ENCODE measurements at regions not wholly inside any gene's neighbourhood (a gene's known extent, or its start where the extent isn't known, plus 50 kb on each side); places are given as distances from the start of the nearest gene placed in this dataset.

DNA sequence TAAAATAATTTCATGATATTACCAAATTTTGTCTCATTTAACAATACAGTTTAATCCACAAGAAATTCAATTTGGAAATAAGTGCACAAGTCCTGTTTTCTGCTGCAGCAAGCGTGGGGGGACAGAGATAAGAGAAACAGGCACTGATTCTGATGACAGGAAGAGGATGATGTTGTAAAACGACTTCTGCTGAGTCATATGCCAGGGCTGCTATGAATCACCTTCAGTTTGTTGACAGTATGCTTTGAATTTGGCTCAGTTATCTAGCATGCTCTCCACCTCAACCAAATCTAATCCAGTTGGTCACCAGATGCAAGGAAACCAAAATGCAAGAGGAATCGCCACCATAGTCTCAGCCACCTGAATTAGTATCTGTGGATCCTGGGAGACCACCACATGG lies 244.1 kb upstream of the MON1B start:
- in situ Hi-C loops (cut with MboI; ENCODE audit: low pct_unique_long_range_greater_than_20kb in 2 of 9, low sequenced_read_pairs in 9 of 9, unreplicated experiment in 9 of 9), result no loop called here
- ATAC-seq (replicated peaks in 6 of 8), result peak in 7 of 8 experiments; percentile 49 to 79 (median 67)

DNA sequence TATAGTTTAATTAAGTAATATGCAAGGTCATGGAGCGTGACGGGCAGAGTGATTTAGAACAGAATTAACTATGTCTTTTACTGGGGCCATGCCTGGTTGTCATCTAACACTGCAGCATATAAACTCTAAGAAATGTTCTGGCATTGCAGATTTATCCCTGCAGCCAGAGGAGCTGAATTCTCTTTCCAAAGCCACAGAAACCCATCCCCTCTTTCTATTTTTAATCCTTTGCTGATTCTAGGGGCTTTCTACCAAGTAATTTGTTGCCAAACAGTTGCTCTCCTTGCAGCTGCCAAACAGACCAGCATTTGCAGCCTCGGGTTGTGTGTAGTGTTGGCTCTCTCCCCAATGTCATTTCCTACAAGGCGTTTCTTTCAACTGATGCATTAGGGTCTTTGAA lies 243.2 kb upstream of the MON1B start:
- in situ Hi-C loops (cut with MboI; ENCODE audit: low pct_unique_long_range_greater_than_20kb in 2 of 9, low sequenced_read_pairs in 9 of 9, unreplicated experiment in 9 of 9), result no loop called here
- ATAC-seq (replicated peaks in 6 of 8), result peak in 1 of 8 experiments; percentile 21
- WGBS, 10 experiments, result 0 to 93% (median 72%) methylated on average over 2 to 4 of the region's 4 CpGs; no CpG with 5 or more reads in 1 of the 10 experiments

More for the DNA sequence above, 244.1 kb upstream of the MON1B start:
- Histone ChIP-seq H3K4me3 (no peak overlapping the region), H3K27ac (no peak overlapping the region), H3K4me1 (replicated peaks in 1 of 2) (peaks cover 0 to 9% of the 10 kb centered on the region in 2 donors)
- 0 to 100% (median 20%) methylated on average over 1 to 3 of the region's 3 CpGs; no CpG with 5 or more reads in 1 of the 10 experiments for WGBS, 10 experiments

DNA sequence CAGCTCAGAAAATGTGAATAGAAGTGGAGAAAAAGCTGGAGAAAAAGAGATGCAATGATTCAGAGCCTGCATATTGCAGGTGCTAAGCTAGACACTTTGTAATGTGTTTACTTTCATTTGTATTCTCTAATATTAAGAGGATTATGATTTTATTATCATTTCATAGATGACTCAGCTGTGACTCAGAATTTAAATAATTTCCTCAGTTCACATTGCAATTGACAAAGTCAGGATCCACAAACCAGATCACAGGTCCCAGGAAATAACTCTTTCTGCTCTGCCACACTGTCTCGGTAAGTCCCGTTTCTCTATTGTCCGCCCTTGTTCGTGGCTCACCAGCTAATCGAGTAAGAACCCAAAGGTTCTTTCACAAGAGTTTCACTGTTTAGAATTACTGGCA lies 235.4 kb upstream of the MON1B start:
- in situ Hi-C loops (cut with MboI; ENCODE audit: low pct_unique_long_range_greater_than_20kb in 2 of 9, low sequenced_read_pairs in 9 of 9, unreplicated experiment in 9 of 9), result no loop called here
- Histone ChIP-seq H3K4me1 (replicated peaks in 1 of 2) (peaks cover 0 to 4% of the 10 kb centered on the region in 2 donors), H3K4me3 (no peak overlapping the region), H3K27ac (no peak overlapping the region)
- no peak for ATAC-seq (replicated peaks in 6 of 8)
- WGBS, 10 experiments, result 41 to 100% (median 73%) methylated on average over 1 to 5 of the region's 5 CpGs; no CpG with 5 or more reads in 1 of the 10 experiments

More for the DNA sequence above, 243.2 kb upstream of the MON1B start:
- Histone ChIP-seq H3K4me1 (replicated peaks in 1 of 2) (peaks cover 0 to 9% of the 10 kb centered on the region in 2 donors), H3K4me3 (no peak overlapping the region), H3K27ac (no peak overlapping the region)

DNA sequence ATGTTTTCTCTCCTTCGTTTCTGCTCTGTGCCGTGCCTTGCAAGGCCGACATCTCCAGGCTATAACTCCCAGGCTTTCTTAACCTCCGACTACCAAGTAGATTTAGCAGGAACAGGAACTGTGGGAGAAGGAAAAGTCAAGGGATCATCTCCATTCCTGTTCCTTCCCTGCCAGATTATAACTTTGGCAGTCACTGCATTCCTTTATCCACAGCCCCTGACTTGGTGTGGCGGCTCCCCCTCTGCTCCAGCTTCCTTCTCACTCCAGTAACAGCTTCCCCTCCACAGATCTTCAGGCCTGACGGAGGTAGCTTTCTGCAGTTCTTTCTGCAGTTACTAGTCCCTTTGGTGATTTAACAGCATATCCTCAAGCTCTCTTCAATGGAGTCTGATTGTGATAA lies 234.6 kb upstream of the MON1B start:
- 24 to 96% (median 86%) methylated on average over 3 to 6 of the region's 6 CpGs for WGBS, 10 experiments
- H3K27ac ChIP-seq, result no peak overlapping the region
- in situ Hi-C loops (cut with MboI; ENCODE audit: low pct_unique_long_range_greater_than_20kb in 2 of 9, low sequenced_read_pairs in 9 of 9, unreplicated experiment in 9 of 9), result no loop called here

DNA sequence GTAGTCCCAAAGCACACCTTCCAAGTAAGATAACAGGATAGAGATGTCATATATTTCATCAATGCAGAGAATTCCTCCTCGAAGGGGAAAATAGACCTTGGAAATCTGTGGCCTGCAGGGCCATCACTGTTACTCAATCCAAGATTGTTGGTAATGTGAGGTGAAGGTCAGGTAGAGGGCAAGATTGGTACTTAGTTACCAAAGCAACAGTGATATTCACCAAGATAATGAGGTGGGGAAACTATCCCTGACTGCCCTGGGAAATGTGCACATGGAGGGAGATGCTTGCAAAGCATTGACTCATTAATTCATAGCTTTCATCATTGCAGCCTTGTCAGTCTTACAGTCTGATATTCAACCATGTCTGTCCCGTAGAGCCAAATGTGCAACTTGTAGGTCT lies 234.1 kb upstream of the MON1B start:
- Histone ChIP-seq H3K4me1 (replicated peaks in 1 of 2) (peaks cover 0 to 4% of the 10 kb centered on the region in 2 donors), H3K4me3 (no peak overlapping the region), H3K27ac (no peak overlapping the region)
- 0 to 93% (median 63%) methylated on average over 1 to 2 of the region's 2 CpGs; no CpG with 5 or more reads in 4 of the 10 experiments for WGBS, 10 experiments
- in situ Hi-C loops (cut with MboI; ENCODE audit: low pct_unique_long_range_greater_than_20kb in 2 of 9, low sequenced_read_pairs in 9 of 9, unreplicated experiment in 9 of 9), result no loop called here
- no peak for ATAC-seq (replicated peaks in 6 of 8)

More for the DNA sequence above, 234.6 kb upstream of the MON1B start:
- Histone ChIP-seq H3K4me3 (no peak overlapping the region), H3K4me1 (replicated peaks in 1 of 2) (peaks cover 0 to 4% of the 10 kb centered on the region in 2 donors)
- ATAC-seq (replicated peaks in 6 of 8), result no peak

DNA sequence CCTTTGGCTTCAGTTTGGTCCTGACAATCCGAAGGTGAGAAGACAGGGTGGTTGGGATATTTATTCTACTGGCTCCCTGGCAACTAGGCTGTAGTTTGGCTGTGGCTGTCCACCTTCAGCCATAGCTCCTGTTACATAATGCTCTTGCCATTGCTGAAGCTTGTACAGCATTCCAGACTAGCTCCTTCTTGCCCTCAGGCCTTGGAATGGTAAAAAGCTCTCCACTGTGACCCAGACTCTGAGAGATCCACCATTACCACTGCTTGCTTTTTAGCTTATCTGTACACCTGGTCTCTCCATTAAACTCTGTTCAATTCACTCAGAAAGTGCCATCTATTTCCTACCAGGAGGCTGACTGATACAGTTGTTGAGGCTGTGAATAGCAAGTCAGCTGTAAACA lies 231.8 kb upstream of the MON1B start:
- Histone ChIP-seq H3K4me3 (no peak overlapping the region), H3K4me1 (replicated peaks in 1 of 2) (peaks cover 0 to 4% of the 10 kb centered on the region in 2 donors), H3K27ac (no peak overlapping the region)
- ATAC-seq (replicated peaks in 6 of 8), result no peak
- WGBS, 10 experiments, result 0 to 100% (median 83%) methylated on average over 1 of the region's 1 CpG; no CpG with 5 or more reads in 2 of the 10 experiments
- in situ Hi-C loops (cut with MboI; ENCODE audit: low pct_unique_long_range_greater_than_20kb in 2 of 9, low sequenced_read_pairs in 9 of 9, unreplicated experiment in 9 of 9), result no loop called here

DNA sequence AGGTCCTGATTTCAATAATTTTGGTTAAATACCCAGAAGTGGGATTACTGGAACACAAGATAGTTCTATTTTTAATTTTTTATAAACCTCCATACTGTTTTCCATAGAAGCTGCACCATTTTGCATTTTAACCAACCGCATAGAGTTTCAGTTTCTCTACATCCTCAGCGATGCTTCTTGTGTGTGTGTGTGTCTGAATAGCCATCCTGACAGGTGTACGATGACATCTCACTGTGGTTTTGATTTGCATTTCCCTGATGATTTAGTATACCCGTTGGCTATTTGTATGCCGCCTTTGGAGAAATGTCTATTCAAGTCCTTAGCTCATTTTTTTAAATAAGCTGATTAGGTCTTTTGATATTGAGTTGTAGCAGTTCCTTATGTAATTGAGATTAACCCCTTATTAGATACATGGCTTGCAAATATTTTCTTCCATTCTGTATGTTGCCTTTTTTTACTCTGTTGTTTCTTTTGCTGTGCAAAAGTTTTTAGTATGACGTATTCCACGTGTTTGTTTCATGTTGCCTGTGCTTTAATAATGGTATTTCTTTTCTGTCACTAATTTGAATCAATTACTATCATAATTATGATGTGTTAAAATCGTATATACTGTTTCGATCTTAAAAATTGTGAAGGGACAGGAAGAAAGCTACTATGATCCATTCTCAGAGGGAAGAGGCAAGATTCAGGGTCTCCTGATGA lies 227.2 kb upstream of the MON1B start:
- H3K4me3 ChIP-seq, result no peak overlapping the region
- 32 to 92% (median 82%) methylated on average over 4 to 9 of the region's 9 CpGs for WGBS, 10 experiments

DNA sequence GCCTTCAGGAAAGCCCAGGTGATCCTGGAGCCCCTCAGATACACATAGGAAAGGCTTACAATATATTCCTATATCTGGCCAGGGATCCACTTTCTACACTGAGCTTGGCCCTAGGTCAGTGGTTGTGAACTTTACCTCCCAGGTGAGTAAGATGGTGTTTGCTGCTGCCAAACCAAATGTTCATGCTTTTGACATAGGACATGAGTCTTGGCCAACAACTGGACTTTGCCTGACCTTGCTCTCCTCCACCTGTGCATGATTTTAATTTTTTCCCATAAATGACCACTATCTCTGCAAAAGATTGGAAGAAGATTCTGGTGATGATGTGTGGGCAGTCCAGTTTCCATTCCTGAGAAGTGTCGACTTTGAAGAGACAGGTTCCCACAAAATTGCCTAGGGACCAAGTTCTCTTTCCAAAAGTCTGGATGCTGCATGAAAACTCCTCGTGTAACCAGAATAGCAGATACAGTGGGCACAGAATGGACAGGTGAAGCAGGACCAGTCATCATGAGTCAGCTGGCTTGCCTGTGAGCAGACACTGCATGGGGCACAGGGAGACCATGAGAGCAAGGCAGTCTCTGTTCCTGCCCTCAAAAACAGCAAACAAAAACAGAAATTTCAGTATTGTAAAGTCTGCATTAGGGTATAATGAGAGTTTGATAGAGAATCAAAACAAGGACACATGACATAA lies 226.4 kb upstream of the MON1B start:
- Histone ChIP-seq H3K27ac (no peak overlapping the region), H3K4me1 (replicated peaks in 1 of 2) (no peaks in the 10 kb centered on the region), H3K4me3 (no peak overlapping the region)
- WGBS, 10 experiments, result 7 to 100% (median 90%) methylated on average over 1 to 2 of the region's 2 CpGs; no CpG with 5 or more reads in 5 of the 10 experiments
- in situ Hi-C loops (cut with MboI; ENCODE audit: low pct_unique_long_range_greater_than_20kb in 2 of 9, low sequenced_read_pairs in 9 of 9, unreplicated experiment in 9 of 9), result no loop called here
- ATAC-seq (replicated peaks in 6 of 8), result no peak

More for the DNA sequence above, 227.2 kb upstream of the MON1B start:
- Histone ChIP-seq H3K27ac (no peak overlapping the region), H3K4me1 (replicated peaks in 1 of 2) (no peaks in the 10 kb centered on the region)
- in situ Hi-C loops (cut with MboI; ENCODE audit: low pct_unique_long_range_greater_than_20kb in 2 of 9, low sequenced_read_pairs in 9 of 9, unreplicated experiment in 9 of 9), result no loop called here
- ATAC-seq (replicated peaks in 6 of 8), result no peak

DNA sequence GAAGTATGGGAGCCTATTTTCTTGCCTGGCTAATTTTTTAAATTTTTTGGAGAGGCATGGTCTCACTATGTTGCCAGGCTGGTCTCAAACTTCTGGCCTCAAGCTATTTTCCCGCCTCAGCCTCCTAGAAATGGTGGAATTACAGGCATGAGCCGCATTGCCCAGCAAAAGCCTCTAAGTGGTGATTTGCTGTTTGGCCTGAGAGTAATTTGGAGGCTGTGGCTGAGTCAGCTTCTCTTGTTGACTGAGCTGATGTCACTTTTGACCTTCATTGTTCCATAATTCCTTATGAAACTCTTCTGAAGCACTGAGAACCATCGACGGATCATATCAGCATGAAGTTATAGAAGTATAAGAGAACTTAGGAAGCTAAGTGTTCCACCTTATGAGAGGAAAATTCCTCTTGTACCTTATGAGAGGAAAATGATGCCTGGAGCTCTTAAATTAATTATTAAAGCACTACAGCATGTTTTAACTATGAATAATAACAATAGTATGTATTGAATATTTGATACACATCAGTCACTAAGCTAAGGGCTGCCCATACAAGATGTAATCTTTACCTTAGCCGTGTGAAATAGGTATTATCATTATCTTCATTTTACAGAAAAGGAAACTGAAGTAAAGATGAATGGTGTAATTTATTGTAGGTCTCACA lies 220.8 kb upstream of the MON1B start:
- Histone ChIP-seq H3K4me1 (replicated peaks in 1 of 2) (no peaks in the 10 kb centered on the region), H3K4me3 (no peak overlapping the region), H3K27ac (no peak overlapping the region)
- in situ Hi-C loops (cut with MboI; ENCODE audit: low pct_unique_long_range_greater_than_20kb in 2 of 9, low sequenced_read_pairs in 9 of 9, unreplicated experiment in 9 of 9), result no loop called here
- peak in 1 of 8 experiments; percentile 17 for ATAC-seq (replicated peaks in 6 of 8)
- 47 to 97% (median 87%) methylated on average over 1 to 5 of the region's 5 CpGs; no CpG with 5 or more reads in 2 of the 10 experiments for WGBS, 10 experiments

DNA sequence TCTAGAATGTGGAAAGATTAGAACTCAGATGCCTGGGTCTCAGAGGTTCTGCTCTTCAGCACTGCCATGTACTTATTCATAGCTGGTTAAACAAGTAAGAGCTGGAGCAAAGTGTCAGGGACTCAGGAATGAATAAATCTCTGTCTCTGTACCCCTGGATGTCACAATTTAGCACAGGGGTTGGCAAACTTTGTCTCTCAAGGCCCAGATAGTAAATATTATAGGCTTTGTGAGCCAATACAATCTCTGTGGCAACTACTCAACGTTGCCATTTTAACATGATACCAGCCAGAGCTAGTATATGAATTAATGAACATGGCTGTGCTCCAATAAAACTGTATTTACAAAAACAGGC lies 220.3 kb upstream of the MON1B start:
- Histone ChIP-seq H3K4me1 (replicated peaks in 1 of 2) (no peaks in the 10 kb centered on the region), H3K27ac (no peak overlapping the region), H3K4me3 (no peak overlapping the region)
- 0 to 100% (median 100%) methylated on average over 1 of the region's 1 CpG; no CpG with 5 or more reads in 6 of the 10 experiments for WGBS, 10 experiments
- in situ Hi-C loops (cut with MboI; ENCODE audit: low pct_unique_long_range_greater_than_20kb in 2 of 9, low sequenced_read_pairs in 9 of 9, unreplicated experiment in 9 of 9), result no loop called here
- ATAC-seq (replicated peaks in 6 of 8), result no peak

DNA sequence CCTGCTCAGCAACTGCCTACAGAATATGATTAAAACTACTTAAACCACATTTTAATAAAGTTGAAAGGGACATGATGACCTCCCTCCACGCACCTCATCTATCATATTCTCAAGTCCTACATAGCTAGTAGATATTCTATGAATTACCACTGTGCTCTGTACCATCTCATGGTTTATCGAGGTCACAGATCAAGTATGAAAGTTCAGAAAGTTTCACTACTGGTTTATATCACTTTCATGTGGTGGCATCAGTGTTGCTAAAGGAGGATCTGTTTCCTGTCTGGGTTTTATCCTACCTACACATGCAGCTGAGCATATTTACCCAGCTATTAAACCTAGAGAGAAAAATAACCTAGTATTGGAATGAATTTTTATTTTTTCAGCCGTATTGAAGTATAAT lies 214.9 kb upstream of the MON1B start:
- no peak for ATAC-seq (replicated peaks in 6 of 8)
- in situ Hi-C loops (cut with MboI; ENCODE audit: low pct_unique_long_range_greater_than_20kb in 2 of 9, low sequenced_read_pairs in 9 of 9, unreplicated experiment in 9 of 9), result no loop called here
- WGBS, 10 experiments, result 0 to 100% (median 84%) methylated on average over 1 to 3 of the region's 3 CpGs

DNA sequence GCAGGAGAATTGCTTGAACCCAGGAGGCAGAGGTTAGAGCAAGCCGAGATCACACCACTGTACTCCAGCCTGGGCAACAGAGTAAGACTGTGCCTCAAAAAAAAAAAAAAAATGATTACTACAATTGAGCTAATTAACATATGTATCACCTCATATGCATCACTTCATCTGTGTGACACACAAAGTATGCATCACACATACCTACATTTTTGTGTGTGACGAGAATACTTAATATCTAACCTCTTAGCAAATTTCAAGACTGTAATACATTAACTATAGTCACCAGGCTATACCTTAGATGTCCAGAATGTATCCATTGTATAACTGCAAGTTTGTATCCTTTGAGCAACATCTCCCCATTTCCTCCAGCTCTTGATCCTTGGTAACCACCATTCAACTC lies 214.2 kb upstream of the MON1B start:
- no peaks in the 10 kb centered on the region for H3K4me1 ChIP-seq (replicated peaks in 1 of 2)
- in situ Hi-C loops (cut with MboI; ENCODE audit: low pct_unique_long_range_greater_than_20kb in 2 of 9, low sequenced_read_pairs in 9 of 9, unreplicated experiment in 9 of 9), result no loop called here
- 36 to 100% (median 100%) methylated on average over 1 to 2 of the region's 2 CpGs; no CpG with 5 or more reads in 7 of the 10 experiments for WGBS, 10 experiments
- H3K27ac ChIP-seq, result no peak overlapping the region
- ATAC-seq (replicated peaks in 6 of 8), result no peak
- H3K4me3 ChIP-seq, result no peak overlapping the region

More for the DNA sequence above, 214.9 kb upstream of the MON1B start:
- Histone ChIP-seq H3K4me1 (replicated peaks in 1 of 2) (no peaks in the 10 kb centered on the region), H3K4me3 (no peak overlapping the region), H3K27ac (no peak overlapping the region)

DNA sequence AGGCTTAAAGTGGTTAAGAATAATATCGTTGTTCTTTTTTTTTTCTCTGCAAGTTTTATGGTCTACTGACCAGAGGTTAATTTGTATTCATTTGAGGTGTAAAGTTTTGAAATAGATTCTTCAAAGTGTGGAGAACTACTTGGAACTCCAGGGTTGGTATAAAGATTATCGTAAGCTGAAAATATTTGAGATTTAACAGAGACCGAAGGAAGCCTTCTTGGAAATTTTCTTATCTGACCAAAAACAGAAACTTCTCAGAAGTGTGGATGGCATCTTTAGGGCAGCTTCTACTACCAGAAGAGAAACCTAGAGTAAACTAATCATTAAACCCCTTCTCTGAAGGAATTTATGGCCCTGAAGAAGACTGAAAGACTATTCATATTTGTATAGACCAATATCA lies 206.8 kb upstream of the MON1B start:
- no peak overlapping the region for H3K27ac ChIP-seq
- in situ Hi-C loops (cut with MboI; ENCODE audit: low pct_unique_long_range_greater_than_20kb in 2 of 9, low sequenced_read_pairs in 9 of 9, unreplicated experiment in 9 of 9), result no loop called here
- WGBS, 10 experiments, result 21 to 92% (median 85%) methylated on average over 1 to 3 of the region's 3 CpGs
- H3K4me3 ChIP-seq, result no peak overlapping the region
- ATAC-seq (replicated peaks in 6 of 8), result no peak
- no peaks in the 10 kb centered on the region for H3K4me1 ChIP-seq (replicated peaks in 1 of 2)

All from motor neuron (in vitro differentiated cells).